Activated gamma-delta T cell treated with anti-CD3 and anti-CD28 coated beads, Interleukin-2, amount 50 U/mL, for 16 hours (primary cell): ENCODE measurements at regions not wholly inside any gene's neighbourhood (a gene's known extent, or its start where the extent isn't known, plus 50 kb on each side); places are given as distances from the start of the nearest gene placed in this dataset.

Experiments used
- DNase-seq: peaks from one replicate; pipeline ENCODE4 v3.0.0-alpha.2; 2020; ENCODE audit warnings: low read depth

DNA sequence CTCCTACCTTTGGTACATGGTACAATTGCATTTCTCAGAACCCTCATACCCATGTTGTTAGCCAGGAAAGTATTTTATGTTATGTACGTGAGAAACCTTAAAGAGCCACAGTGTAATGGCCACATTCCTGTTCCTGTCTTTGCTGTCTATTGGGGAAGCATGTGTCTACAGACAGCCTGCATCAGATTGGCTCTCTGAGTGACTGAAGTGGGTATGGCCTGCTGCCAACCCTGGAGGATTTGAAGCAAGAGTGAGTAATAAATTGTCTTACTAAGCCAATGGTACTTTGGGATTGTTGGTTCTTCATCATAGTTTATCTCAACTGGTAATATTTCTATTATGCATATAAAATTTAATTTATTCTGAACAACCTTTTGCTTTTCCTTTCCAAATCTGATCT lies 574.1 kb downstream of the LMO7 start:
- no peak for DNase-seq

DNA sequence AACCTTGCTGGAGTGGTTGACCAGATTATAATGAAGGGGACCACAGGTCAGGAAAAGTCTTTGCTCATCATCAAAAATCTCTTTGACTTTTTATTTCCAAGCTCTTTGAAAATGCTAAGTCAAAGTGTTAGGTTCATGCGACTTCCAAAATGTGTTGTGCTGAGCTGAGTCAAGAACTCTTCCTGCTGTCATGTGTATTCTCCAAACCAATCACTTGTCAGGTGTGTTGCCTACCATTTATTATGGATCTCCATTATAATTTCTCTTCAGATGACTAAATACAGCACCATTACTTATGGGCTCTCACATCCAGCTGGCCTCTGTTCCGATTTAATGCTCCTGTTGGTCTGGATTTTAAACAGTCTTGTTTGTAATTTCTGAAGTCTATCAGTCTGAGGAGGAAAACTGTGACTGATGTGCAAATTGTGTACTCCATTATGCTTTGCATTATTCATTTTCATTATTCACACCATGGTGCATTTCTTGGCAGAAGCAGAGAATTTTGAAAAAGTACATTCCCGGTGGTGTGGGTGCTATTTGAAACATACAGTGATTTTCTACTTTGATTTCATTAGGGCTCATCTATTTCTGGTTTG lies 562.5 kb downstream of the LMO7 start:
- DNase-seq = no peak

DNA sequence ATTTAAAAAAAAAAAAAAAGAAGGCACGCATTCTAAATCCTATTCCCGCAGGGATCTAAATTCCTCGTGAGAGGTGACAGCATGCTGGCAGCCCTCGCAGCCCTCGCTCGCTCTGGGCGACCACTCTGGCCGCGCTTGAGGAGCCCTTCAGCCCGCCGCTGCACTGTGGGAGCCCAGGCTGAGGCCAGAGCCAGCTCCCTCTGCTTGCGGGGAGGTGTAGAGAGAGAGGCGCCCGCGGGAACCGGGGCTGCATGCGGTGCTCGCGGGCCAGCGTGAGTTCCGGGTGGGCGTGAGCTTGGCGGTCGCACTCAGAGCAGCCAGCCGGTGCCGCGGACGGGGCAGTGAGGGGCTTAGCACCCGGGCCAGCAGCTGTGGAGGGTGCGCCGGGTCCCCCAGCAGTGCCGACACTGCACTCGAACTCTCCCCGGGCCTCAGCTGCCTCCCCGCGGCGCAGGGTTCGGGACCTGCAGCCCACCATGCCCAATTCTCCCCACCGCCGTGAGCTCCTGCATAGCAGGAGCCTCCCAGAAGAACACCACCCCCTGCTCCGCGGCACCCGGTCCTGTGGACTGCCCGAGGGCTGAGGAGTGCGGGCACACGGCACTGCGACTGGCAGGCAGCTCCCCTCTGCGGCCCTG lies 553.9 kb downstream of the LMO7 start:
- no peak for DNase-seq

DNA sequence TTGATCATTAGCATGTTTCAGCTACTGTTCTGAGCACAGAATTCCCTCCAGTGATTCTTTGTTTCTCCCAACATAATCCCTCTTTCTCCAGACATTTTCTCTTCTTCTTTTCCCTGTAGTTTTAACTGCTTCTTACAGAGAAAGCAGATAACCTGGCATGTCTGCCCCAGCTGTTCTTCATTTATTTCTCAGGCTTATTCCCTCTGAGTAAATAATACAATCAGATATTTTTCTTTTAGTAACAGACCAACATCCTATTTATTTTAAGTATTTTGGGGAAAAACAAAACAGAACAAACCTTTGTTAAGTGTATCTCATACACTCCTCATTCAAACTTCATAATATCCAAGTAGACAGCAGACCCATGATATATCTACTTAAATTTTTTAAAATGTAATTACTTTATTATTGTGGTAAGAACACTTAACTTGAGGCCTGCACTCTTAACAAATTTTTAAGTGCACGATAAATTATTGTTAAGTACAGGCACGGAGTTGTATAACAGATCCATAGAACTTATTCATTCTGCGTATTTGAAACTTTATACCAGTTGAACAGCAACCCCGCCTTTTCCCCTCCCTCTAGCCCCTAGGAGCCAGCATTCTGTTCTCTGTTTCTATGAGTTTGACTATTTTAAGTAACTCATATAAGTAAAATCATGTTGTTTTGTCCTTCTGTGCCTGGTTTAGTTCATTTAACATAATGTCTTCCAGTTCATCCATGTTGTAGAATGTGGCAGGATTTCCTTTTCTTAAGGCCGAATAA lies 540.0 kb downstream of the LMO7 start:
- DNase-seq = no peak

DNA sequence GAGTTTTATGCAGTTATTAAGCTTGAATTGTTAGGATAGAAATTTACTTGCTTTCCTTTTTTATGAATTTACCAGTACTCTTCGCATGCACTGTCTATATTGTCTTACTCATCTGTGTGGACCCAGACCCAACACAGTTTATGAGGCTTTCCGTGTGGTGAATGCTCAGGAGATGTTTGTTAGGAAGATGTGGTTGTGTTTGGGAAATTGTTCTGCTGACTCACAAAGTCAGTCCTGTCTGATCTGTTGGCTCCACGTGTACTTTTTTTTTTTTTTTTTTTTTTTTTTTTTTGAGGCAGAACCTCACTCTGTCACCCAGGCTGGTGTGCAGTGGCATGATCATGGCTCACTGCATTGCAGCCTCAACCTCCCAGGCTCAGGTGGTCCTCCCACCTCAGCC lies 532.5 kb downstream of the LMO7 start:
- no peak for DNase-seq

DNA sequence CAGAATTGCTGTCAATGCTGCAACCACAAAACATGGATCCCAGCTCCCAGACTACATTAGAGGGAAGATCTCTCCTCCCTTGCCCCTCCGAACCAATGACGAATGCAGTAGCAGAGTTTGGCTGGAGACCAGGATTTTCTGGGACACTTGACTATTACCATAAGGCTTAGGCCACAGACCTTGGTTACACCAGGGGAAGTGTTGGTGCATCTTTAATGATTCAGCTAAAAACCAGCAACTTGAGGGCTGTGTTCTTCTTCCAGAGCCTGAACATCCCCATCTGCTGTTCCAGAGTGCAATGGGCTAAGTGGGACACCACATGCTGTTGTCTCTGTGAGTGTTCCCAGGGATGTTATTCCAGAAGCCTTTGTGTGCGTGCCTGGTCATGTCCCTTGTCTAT lies 528.2 kb downstream of the LMO7 start:
- DNase-seq = no peak

DNA sequence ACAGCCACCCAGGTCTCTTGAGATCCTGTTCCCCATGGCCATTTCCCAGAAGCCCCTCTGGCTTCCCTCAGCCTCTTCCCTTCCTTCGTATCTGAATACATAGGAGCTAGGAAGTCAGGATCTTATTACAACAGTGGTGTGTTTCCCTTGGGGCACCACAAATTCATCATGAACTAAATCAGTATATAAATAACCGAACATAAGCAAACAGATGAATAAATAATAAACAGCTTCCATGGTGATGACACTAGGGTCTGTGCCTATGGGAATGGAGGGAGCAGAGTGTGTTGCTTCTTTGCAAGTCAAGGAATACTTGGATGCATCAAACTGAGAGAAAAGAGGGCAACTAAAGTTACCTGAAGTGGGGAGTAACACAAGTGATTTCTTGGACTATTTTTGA lies 527.6 kb downstream of the LMO7 start:
- no peak for DNase-seq

DNA sequence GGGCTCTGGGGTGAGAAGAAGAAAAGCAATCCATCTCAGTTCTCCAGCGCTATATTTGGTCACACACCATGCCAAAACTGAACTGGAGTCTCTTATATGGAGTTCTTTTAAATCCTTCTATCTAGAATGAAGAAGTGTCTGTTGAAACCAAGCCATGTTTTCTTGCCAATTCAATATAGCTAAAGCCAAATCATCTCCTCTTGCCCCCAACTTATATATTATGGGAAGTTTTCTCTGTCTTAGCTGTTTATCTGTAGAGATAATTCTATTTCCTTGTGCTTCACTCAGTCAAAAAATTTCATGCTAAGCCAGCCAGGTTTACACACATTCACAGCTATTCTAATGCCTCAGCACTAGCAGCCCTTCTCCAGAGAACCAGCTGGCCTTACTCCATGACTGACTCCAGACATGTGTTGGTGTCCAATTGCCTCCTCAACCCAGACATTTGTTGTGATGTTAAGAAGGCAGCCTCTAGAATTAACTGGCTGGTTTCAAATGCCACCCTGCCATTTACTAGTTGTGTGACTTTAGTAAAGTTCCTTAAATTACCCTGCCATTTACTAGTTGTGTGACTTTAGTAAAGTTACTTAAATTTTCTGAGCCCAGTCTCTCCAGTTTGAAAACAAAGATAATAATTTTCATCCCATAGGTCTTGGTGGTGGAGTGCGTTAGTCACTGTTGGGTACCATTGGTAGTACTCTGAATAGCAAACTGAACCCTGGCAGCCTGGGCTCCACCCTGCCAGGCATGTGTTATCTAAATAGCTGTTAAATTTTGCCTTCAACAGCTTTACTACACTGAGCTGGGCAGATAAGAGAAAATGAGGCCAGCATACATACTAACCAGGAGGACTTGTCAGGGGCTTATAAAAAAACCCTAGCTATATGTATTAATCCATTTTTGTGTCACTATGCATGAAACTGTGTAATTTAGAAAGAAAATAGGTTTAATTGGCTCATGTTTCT lies 525.1 kb downstream of the LMO7 start:
- no peak for DNase-seq

DNA sequence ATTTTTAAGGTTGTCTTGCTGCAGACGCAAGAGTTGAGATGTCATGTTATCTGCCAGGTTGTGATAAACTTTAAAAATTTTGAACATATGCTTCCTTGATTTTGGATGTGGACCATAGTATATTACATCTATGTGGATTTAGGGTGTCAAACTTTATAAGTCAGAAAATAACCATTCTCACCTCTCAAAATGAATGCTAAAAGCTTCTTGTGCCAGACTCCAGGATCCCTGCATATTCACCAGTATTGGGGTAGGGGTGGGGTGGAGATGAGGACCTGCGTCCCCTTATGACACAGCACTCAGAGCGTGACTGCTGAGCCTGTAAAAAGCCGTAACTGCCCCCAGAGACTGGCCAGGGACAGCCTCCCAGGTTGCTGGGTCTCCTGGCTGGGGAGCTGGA lies 524.4 kb downstream of the LMO7 start:
- no peak for DNase-seq

DNA sequence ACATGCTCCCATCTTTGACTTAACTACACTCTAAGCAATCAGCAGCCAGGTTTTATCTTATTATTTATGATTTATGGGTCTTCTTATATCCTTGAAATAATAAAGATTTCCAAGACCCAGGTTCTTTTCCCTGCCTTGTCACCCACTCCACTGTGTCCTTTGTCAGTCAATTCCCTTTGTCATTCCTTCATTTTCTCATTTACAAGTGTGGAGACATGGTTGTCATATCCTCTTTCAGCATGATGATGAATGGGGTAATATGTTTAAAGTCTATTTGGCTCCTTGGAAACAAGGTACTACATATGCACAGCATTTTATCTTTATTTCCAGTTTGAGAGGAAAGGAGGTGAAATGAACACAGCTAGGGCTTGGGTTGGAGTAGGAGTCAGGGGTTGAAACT lies 521.8 kb downstream of the LMO7 start:
- DNase-seq = no peak

DNA sequence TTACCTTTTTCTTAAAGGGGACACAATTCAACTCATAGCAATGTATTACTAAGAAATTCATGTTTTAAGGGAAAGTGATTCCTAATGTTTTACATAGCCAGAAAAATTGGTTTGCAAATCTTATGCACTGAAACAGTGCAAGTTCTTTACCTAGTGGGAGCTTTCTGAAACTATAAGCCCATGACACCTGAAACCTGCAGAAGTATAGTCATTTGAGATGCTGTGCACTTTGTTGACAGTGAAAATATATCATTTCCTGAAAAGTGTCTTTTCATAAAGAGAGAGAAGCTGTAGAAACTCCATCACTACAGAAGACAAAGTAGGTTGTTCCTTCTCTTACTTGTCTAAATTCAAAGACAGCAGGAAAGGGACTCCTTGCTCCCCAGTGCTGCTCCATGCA lies 517.1 kb downstream of the LMO7 start:
- no peak for DNase-seq

DNA sequence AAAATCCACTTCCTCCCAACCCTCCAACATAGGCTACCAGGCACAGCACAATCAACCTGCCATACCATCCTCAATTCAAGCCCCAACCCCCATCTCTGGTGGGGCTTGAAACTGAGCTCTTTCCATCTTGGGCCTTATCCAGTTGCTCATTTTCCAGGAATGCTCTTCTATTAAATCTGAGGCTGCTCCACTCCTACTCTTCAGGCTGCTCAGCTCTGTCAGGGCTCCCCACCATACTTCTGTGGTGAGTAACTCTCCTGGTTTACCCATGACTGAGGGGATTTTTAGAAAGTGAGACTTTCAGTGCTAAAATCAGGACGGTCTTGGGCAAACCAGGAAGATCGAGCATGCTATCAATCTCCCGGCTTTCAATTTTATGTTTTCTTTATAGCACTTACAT lies 512.8 kb downstream of the LMO7 start:
- no peak for DNase-seq

DNA sequence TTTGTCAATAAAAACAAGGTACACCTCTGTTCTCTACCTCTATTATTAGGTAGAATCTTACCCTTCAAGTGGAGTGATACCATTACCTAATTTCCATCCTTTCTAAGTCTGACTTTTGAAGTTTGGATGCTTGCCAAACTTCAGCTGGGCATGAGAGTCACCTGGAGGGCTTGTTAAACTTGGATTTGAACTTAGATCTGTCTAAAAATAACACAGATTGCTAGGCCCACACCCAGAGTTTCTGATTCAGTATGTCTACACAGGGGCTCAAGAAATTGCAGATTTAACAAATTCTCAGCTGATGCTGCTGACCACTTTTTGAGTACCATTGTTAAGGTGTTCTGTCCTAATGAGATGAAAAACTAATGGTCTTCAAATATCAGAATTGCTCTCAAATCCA lies 512.2 kb downstream of the LMO7 start:
- DNase-seq = no peak

DNA sequence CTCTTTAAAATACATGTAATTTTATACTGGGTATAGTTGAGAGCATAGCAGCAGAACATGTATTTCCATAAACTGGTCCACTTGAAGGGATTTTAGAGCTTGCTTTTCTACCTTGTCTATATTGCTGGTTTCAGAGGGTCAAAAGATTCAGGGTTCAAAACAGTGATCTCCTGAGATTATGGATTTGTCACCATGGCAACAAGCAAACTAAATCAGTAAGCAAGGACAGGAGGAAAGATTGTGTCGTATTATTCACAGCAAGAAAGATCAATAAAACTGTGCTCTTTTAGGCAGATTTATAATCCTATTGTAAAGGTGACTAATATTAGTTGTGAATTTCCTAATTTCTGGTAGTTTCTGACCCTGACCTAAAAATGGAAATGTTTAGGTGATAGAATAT lies 496.4 kb downstream of the LMO7 start:
- no peak for DNase-seq

DNA sequence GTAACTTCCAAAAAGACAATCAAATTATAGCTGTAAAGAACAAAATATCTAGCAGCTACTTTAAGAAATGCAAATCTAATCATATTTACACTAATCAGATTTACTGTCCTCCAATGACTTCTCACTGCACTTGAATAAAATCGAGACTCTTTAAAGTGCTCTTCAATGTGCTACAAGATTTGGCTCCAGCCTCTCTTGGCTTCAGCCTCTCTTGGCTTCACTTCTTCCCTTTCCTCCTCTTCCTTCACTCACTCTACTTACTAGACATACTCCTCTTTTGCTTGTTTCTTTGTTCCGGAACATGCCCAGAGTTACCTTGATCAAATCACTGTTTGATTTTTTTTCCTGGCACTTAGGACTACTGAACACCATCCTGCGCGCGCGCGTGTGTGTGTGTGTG lies 495.4 kb downstream of the LMO7 start:
- DNase-seq = no peak

DNA sequence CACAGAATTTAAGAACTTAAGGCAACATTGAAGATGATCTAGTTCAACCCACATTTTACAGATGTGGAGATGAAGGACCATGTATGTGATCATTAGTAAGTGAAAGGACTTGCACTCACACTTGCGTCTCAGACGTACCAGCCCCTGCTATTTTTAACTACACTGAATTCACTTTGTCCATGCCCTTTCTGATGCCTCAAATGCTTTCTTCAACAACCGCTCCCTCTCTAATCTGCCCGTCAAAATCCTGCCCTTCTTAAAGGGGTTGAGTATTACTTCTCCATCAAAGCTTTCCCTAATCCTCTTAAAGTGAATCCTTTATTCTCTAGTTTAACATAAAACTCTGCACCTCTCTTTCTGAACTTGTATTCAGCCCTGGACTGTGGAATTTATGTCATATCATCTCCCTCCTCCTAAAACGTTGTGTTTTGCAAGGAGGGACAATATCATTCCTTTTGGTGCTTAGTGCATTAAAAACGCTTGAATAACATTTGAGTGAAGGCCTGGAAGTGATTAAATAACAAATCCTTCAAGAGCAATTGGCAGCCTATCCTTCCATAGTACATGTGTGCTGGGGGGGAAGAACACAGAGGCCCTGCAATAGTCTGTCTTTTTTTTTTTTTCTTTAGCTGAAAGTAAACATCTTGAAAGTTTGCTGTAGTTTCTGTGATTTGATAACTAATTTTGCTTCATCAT lies 493.3 kb downstream of the LMO7 start:
- DNase-seq = no peak

DNA sequence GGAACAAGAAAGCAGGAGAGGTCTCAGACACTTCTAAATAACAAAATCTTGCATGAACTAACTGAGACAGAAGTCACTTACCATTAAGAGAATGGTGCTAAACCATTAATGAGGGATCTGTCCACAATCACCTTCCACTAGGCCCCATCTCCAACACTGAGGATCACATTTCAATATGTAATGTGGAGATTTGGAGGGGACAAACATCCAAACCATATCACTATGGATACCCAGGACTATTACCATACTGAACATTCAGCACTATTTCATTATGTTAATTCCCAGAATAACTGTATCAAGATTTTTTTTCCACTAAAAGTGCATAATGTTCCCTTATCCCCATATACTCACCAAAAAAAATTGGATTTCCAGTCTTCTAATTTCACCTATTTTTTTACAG lies 491.8 kb downstream of the LMO7 start:
- no peak for DNase-seq

DNA sequence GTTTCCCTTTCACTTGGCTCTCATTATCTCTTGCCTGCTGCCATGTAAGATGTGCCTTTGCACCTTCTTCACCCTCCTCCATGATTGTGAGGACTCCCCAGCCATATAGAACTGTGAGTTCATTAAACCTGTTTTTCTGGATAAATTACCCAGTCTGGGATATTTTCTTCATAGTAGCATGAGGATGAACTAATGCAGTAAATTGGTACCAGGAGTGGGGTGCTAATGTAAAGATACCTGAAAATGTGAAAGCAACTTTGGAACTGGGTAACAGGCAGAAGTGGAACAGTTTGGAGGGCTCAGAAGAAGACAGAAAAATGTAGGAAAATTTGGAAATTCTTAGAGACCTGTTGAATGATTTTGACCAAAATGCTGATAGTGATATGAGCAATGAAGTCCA lies 487.4 kb downstream of the LMO7 start:
- DNase-seq = no peak

DNA sequence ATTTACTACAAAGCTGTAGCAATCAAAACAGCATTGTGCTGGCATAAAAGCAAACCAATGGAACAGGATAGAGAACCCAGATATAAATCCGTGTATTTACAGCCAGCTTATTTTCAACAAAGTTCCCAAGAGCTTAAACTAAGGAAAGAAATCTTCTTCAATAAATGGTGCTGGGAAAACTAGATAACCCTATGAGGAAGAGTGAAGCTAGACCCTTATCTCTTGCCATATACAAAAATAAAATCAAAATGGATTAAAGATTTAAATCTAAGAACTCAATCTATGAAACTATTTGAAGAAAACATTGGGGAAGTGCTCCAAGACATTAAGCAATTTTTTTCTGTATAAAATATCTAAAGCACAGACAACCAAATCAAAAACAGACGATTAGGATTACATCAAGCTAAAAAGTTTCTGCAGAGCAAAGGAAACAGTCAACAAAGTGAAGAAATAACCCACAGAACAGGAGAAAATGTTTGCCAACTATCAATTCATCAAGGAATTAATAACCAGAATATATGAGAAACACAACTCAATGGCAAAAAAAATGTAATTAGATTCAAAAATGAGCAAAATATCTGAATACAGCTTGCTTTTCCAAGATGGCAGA lies 480.7 kb downstream of the LMO7 start:
- no peak for DNase-seq

DNA sequence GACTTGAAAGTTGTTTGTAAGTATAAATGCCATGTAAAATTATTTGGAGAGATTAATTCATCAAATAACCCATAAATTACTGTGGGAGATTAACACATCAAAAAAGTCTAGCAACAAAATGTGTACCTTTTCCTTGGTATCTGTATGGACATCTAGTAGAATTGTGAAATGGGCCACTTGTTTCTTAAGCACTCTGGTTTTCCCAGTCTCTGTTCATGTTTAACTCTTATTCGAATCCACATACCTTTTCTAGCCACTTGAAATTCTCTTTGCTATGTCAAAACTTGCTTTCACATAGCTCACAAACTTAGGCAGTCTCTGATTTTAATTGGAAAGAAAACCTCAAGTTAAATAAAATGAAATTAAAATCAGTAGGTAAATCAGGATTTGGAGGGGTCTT lies 470.6 kb downstream of the LMO7 start:
- no peak for DNase-seq

DNA sequence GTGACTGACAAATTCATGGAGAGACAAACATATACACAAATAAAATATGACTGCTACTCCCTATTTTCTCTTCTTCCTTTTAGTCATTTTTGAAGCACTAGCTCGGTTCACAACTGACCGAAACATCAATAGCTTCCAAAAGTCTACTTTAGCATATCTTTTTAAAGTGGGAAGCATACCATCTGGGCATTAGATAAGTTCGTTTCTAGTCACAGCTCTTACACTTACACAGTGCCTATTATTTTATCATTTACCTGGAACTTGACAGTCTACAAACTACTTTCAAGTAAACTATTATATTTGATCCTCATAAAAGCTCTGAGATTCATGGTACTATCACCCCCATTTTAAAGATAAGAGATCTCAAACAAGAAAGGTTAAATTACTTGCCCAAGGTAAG lies 458.5 kb downstream of the LMO7 start:
- no peak for DNase-seq

DNA sequence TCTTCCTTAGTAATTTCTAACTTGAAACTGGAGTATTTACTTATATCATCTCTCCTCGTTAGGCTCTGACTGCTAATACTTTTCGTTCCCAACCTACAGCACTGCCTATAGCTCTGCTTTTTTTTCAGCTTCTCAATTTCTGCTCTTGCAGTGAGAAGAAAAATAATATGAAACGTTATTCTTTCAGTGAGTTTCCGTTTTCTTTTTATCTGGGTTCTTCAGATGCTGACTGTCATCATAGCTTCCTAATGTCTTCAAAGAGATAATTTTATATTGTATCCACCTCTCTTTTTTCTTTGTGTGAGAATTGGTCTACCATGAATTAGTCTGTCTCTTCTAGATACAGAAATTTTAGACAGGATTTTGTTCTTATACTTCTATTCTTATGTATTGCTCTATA lies 454.9 kb downstream of the LMO7 start:
- no peak for DNase-seq
